ENCODE measurements at regions not wholly inside any gene's neighbourhood (a gene's known extent, or its start where the extent isn't known, plus 50 kb on each side); places are given as distances from the start of the nearest gene placed in this dataset.

- TF ChIP-seq SMYD3 (CRISPR knock-in tag; IDR thresholded peaks at IDR 0.05) (no peak), DMAP1 (CRISPR knock-in tag; IDR thresholded peaks at IDR 0.05) (no peak)
Observed at GRCh38 chr2:129799036-129799958, 180.2 kb upstream of the RAB6C start (continued).

- DNase-seq (ENCODE audit: low spot score) (no peak), FAIRE-seq (no peak), ATAC-seq (no peak)
- H3K27me3 ChIP-seq (ENCODE audit: control insufficient read depth in 1 of 2, insufficient read depth in 2 of 2, low read length in 2 of 2) = peaks cover 11 to 26% of the 10 kb centered on the region in 2 experiments; a peak in 4 of 5 replicates
- no peak overlapping the region for H2AFZ ChIP-seq (ENCODE audit: low read length)
- H3K9ac ChIP-seq (ENCODE audit: insufficient read depth, low read depth, low read length) = no peak overlapping the region
- intact Hi-C loops (cut with micrococcal nuclease; ENCODE audit: unreplicated experiment) = no loop called here
- H4K20me1 ChIP-seq (ENCODE audit: insufficient read depth, low read length) = no peaks in the 10 kb centered on the region
- no peaks in the 10 kb centered on the region for H3K4me1 ChIP-seq (ENCODE audit: insufficient read depth, low read length)
- no peak overlapping the region for H3K4me3 ChIP-seq (replicated peaks in 1 of 3; ENCODE audit: insufficient read depth in 1 of 3, low read depth in 2 of 3, low read length in 3 of 3)
- no peak overlapping the region for H3K4me2 ChIP-seq (ENCODE audit: low read depth, low read length)
- H3K36me3 ChIP-seq (replicated peaks in 1 of 2; ENCODE audit: control insufficient read depth in 1 of 2, insufficient read depth in 2 of 2, low read length in 2 of 2) = no peaks in the 10 kb centered on the region
- no peak overlapping the region for H3K27ac ChIP-seq (ENCODE audit: extremely low read length, insufficient read depth, low read length)
- WGBS (ENCODE audit: low lambda C conversion rate) = 0% methylated on average over 5 of the region's 5 CpGs
- ChIA-PET POLR2A (no interaction called here), CTCF (ENCODE audit: low intra/inter-chr PET ratio, low total read pairs) (no interaction called here)
- no peaks in the 10 kb centered on the region for H3K79me2 ChIP-seq (ENCODE audit: insufficient read depth, low read length)
- BruUV-seq (replicated peaks) = no TSS peak
- no peaks in the 10 kb centered on the region for H3K9me3 ChIP-seq (ENCODE audit: low read length)
- in situ Hi-C loops (cut with HindIII; ENCODE audit: extremely low pct_ligation_motif_present, low pct_unique_long_range_greater_than_20kb) = no loop called here
- TF ChIP-seq NFAT5 (CRISPR knock-in tag; IDR thresholded peaks at IDR 0.05) (no peak), SUZ12 (IDR thresholded peaks at IDR 0.05; ENCODE audit: low read depth, low read length) (no peak), ZNF780A (CRISPR knock-in tag; IDR thresholded peaks at IDR 0.05) (no peak), THAP7 (CRISPR knock-in tag; IDR thresholded peaks at IDR 0.05) (no peak), MED8 (CRISPR knock-in tag; IDR thresholded peaks at IDR 0.05; ENCODE audit: insufficient replicate concordance) (no peak), JUNB (CRISPR knock-in tag; IDR thresholded peaks at IDR 0.05; ENCODE audit: borderline replicate concordance) (no peak), ZNF773 (CRISPR knock-in tag; IDR thresholded peaks at IDR 0.05; ENCODE audit: borderline replicate concordance) (no peak), SNAPC5 (CRISPR knock-in tag; IDR thresholded peaks at IDR 0.05; ENCODE audit: borderline replicate concordance) (no peak), ZNF850 (CRISPR knock-in tag; conservative IDR thresholded peaks at IDR 0.05) (no peak), DMTF1 (CRISPR knock-in tag; IDR thresholded peaks at IDR 0.05) (no peak)
Observed at GRCh38 chr2:129800285-129800684, 179.2 kb upstream of the RAB6C start.
